HCT116 (cell line): ENCODE measurements at regions not wholly inside any gene's neighbourhood (a gene's known extent, or its start where the extent isn't known, plus 50 kb on each side); places are given as distances from the start of the nearest gene placed in this dataset.

Experiments used
- EGR1 ChIP-seq: IDR thresholded peaks from 2 replicates; pipeline ENCODE4 v1.6.1; 2012; ENCODE audit warnings: low read depth
- EZH2phosphoT487 ChIP-seq: fragments of 200-600 bp; IDR thresholded peaks from 2 replicates; pipeline ENCODE4 v1.6.1; 2018; ENCODE audit warnings: antibody characterized with exemption, borderline replicate concordance
- FOSL1 ChIP-seq: IDR thresholded peaks from 2 replicates; pipeline ENCODE4 v1.6.1; 2012; ENCODE audit warnings: low read depth
- POLR2A ChIP-seq: IDR thresholded peaks from 2 replicates; pipeline ENCODE4 v1.7.0; 2011; ENCODE audit warnings: borderline replicate concordance; ENCODE audit not compliant: insufficient read depth, insufficient read length; ENCODE audit errors: extremely low read depth
- POLR2AphosphoS5 ChIP-seq: IDR thresholded peaks from 2 replicates; pipeline ENCODE4 v1.6.1; 2011; ENCODE audit warnings: mild to moderate bottlenecking, low read depth, low read length, moderate library complexity
- SP1 ChIP-seq: IDR thresholded peaks from 2 replicates; pipeline ENCODE4 v1.6.1; 2012; ENCODE audit warnings: low read depth
- YY1 ChIP-seq: IDR thresholded peaks from 2 replicates; pipeline ENCODE4 v1.6.1; 2011; ENCODE audit warnings: low read length, low read depth, moderate library complexity, mild to moderate bottlenecking; ENCODE audit not compliant: insufficient replicate concordance; ENCODE audit errors: extremely low read depth
- ZNF274 ChIP-seq: fragments of 200-500 bp; sonication (Bioruptor generic); IDR thresholded peaks from 2 replicates; pipeline ENCODE4 v1.6.1; 2014; ENCODE audit warnings: mild to moderate bottlenecking, low read depth, low read length, inconsistent platforms
- TF ChIP-seq, protein P1 (sequence below), 3 experiments: fragments of 200-600 bp in 1 of 3; sonication (generic) in 1 of 3; IDR thresholded peaks in 2 of 3; conservative IDR thresholded peaks in 1 of 3; 2 replicates each; pipeline ENCODE4 v1.5.1; 2012 to 2017; ENCODE audit warnings: low read depth in 2 of 3, low read length in 2 of 3, antibody characterized with exemption in 1 of 3, borderline replicate concordance in 1 of 3, control low read depth in 1 of 3, mild to moderate bottlenecking in 1 of 3, mixed read lengths in 1 of 3, mixed run types in 1 of 3, moderate library complexity in 1 of 3; ENCODE audit not compliant: insufficient read depth in 1 of 3
- TF ChIP-seq, protein P2 (sequence below): IDR thresholded peaks from 2 replicates; pipeline ENCODE4 v1.6.1; 2012

DNA sequence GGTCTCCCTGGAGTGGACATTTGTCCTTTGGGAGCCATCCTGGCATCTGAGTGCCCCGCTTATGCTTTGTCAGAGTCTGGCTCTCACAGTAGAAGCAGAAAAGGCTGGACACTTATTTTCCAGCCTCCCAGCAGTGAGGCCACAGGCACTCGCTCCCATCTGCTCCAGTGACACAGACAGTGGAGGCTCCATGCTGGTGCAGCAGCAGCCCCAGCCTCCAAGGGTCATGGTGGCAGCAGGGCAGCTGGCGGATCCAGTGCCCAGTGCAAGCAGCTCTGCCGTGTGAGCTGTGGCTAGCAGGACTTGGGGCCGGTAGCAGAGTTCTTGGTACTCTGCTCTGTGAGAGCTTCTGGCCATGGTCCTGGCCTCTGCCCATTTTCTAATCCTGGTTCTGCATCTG lies 157.3 kb upstream of the ALDH1B1 start:
- TF ChIP-seq, protein P1, sequence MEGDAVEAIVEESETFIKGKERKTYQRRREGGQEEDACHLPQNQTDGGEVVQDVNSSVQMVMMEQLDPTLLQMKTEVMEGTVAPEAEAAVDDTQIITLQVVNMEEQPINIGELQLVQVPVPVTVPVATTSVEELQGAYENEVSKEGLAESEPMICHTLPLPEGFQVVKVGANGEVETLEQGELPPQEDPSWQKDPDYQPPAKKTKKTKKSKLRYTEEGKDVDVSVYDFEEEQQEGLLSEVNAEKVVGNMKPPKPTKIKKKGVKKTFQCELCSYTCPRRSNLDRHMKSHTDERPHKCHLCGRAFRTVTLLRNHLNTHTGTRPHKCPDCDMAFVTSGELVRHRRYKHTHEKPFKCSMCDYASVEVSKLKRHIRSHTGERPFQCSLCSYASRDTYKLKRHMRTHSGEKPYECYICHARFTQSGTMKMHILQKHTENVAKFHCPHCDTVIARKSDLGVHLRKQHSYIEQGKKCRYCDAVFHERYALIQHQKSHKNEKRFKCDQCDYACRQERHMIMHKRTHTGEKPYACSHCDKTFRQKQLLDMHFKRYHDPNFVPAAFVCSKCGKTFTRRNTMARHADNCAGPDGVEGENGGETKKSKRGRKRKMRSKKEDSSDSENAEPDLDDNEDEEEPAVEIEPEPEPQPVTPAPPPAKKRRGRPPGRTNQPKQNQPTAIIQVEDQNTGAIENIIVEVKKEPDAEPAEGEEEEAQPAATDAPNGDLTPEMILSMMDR (IDR thresholded peaks at IDR 0.05 in 2 of 3, conservative IDR thresholded peaks at IDR 0.05 in 1 of 3; ENCODE audit: borderline replicate concordance in 1 of 3, insufficient read depth in 1 of 3, low read depth in 2 of 3, low read length in 2 of 3), result no peak
- TF ChIP-seq POLR2A, result no peak
- TF ChIP-seq YY1, result no peak
- TF ChIP-seq FOSL1, result no peak
- TF ChIP-seq POLR2AphosphoS5, result no peak
- no peak for TF ChIP-seq ZNF274
- no peak for TF ChIP-seq EGR1
- TF ChIP-seq SP1, result no peak
- TF ChIP-seq EZH2phosphoT487, result no peak
- TF ChIP-seq, protein P2, sequence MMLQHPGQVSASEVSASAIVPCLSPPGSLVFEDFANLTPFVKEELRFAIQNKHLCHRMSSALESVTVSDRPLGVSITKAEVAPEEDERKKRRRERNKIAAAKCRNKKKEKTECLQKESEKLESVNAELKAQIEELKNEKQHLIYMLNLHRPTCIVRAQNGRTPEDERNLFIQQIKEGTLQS, result no peak
